Neural progenitor cell (in vitro differentiated cells): ENCODE measurements at regions not wholly inside any gene's neighbourhood (a gene's known extent, or its start where the extent isn't known, plus 50 kb on each side); places are given as distances from the start of the nearest gene placed in this dataset.
"Not testable (repeated sequence)": the region's sequence is repeated elsewhere in the genome, so short reads cannot be mapped to it uniquely, and the experiment has no call there.

Experiments
- DNase-seq: peaks from one replicate; pipeline ENCODE4 v3.0.0-alpha.2; 2016; ENCODE audit warnings: low spot score
- H2AFZ ChIP-seq: fragments of 200-600 bp; sonication (generic); replicated peaks from 2 replicates; pipeline ENCODE4 v1.6.1; 2016; ENCODE audit warnings: antibody characterized with exemption
- H3F3A ChIP-seq: fragments of 200-600 bp; sonication (generic); 2 replicates; pipeline ENCODE4 v1.6.1; 2016; ENCODE audit warnings: antibody characterized with exemption, low read depth
- H3K27ac ChIP-seq: fragments of 200-600 bp; sonication (generic); 2 replicates; pipeline ENCODE4 v1.5.1; 2016; ENCODE audit warnings: mild to moderate bottlenecking
- H3K27me3 ChIP-seq: fragments of 200-600 bp; sonication (generic); 2 replicates; pipeline ENCODE4 v1.6.1; 2016; ENCODE audit warnings: mild to moderate bottlenecking, moderate library complexity
- H3K36me3 ChIP-seq: fragments of 200-600 bp; sonication (generic); 2 replicates; pipeline ENCODE4 v1.5.1; 2016
- H3K4me1 ChIP-seq: fragments of 200-600 bp; sonication (generic); 2 replicates; pipeline ENCODE4 v1.6.1; 2016; ENCODE audit warnings: mixed run types
- H3K4me2 ChIP-seq: fragments of 200-600 bp; sonication (generic); 2 replicates; pipeline ENCODE4 v1.6.1; 2016
- H3K4me3 ChIP-seq: fragments of 200-600 bp; sonication (generic); 2 replicates; pipeline ENCODE4 v1.5.1; 2016
- H3K79me2 ChIP-seq: fragments of 200-600 bp; sonication (generic); 2 replicates; pipeline ENCODE4 v1.6.1; 2016; ENCODE audit warnings: low read depth
- H3K9ac ChIP-seq: fragments of 200-600 bp; sonication (generic); 2 replicates; pipeline ENCODE4 v1.6.1; 2016
- H3K9me3 ChIP-seq: fragments of 200-600 bp; sonication (generic); 2 replicates; pipeline ENCODE4 v1.5.1; 2016; ENCODE audit warnings: low read depth
- H4K20me1 ChIP-seq: fragments of 200-600 bp; sonication (generic); 2 replicates; pipeline ENCODE4 v1.6.1; 2016; ENCODE audit warnings: low read depth
- H3K27ac Mint-ChIP-seq: 3 replicates; pipeline ENCODE4 v1.8.0; 2021; ENCODE audit warnings: mixed read lengths
- H3K27me3 Mint-ChIP-seq: 2 replicates; pipeline ENCODE4 v1.8.0; 2022; ENCODE audit warnings: low read depth, mild to moderate bottlenecking, inconsistent platforms, moderate library complexity, mixed read lengths; ENCODE audit not compliant: insufficient read depth
- H3K36me3 Mint-ChIP-seq: 3 replicates; pipeline ENCODE4 v1.8.0; 2021; ENCODE audit warnings: mixed read lengths
- H3K4me1 Mint-ChIP-seq: 3 replicates; pipeline ENCODE4 v1.8.0; 2021; ENCODE audit warnings: mixed read lengths
- H3K4me3 Mint-ChIP-seq: 3 replicates; pipeline ENCODE4 v1.8.0; 2021; ENCODE audit warnings: mild to moderate bottlenecking, moderate library complexity, mixed read lengths
- H3K9me3 Mint-ChIP-seq: 3 replicates; pipeline ENCODE4 v1.8.0; 2020; ENCODE audit warnings: mixed read lengths
- CTCF ChIP-seq: fragments of 200-600 bp; sonication (generic); IDR thresholded peaks from 2 replicates; pipeline ENCODE4 v1.5.1; 2017; ENCODE audit warnings: antibody characterized with exemption, mild to moderate bottlenecking
- EZH2 ChIP-seq: fragments of 200-600 bp; sonication (generic); IDR thresholded peaks from 2 replicates; pipeline ENCODE4 v1.6.1; 2017; ENCODE audit warnings: antibody characterized with exemption, mild to moderate bottlenecking, moderate library complexity
- EZH2phosphoT487 ChIP-seq: fragments of 200-600 bp; sonication (generic); IDR thresholded peaks from 2 replicates; pipeline ENCODE4 v1.6.1; 2017; ENCODE audit warnings: antibody characterized with exemption

GRCh38 chr14:105629886-105630215 is 103.5 kb downstream of the TMEM121 start:
- H3K4me3 ChIP-seq: no peak overlapping the region
- peaks cover 2% of the 10 kb centered on the region for H3K36me3 Mint-ChIP-seq
- no peak overlapping the region for H3K4me3 Mint-ChIP-seq
- H4K20me1 ChIP-seq: no peaks in the 10 kb centered on the region
- no peaks in the 10 kb centered on the region for H3F3A ChIP-seq
- no peak for DNase-seq
- no peaks in the 10 kb centered on the region for H3K4me1 Mint-ChIP-seq
- H3K79me2 ChIP-seq: no peaks in the 10 kb centered on the region
- H3K27ac Mint-ChIP-seq: no peak overlapping the region
- no peak overlapping the region for H3K4me2 ChIP-seq
- no peak overlapping the region for H3K27ac ChIP-seq
- H3K9ac ChIP-seq: no peak overlapping the region
- no peaks in the 10 kb centered on the region for H3K4me1 ChIP-seq
- no peak overlapping the region for H2AFZ ChIP-seq
- H3K27me3 ChIP-seq: no peaks in the 10 kb centered on the region
- H3K9me3 Mint-ChIP-seq: peaks cover 48% of the 10 kb centered on the region
- no peak for TF ChIP-seq CTCF
- no peak for TF ChIP-seq EZH2
- TF ChIP-seq EZH2phosphoT487: no peak
- no peaks in the 10 kb centered on the region for H3K9me3 ChIP-seq
- H3K36me3 ChIP-seq: no peaks in the 10 kb centered on the region
- H3K27me3 Mint-ChIP-seq: peaks cover 12% of the 10 kb centered on the region

DNA sequence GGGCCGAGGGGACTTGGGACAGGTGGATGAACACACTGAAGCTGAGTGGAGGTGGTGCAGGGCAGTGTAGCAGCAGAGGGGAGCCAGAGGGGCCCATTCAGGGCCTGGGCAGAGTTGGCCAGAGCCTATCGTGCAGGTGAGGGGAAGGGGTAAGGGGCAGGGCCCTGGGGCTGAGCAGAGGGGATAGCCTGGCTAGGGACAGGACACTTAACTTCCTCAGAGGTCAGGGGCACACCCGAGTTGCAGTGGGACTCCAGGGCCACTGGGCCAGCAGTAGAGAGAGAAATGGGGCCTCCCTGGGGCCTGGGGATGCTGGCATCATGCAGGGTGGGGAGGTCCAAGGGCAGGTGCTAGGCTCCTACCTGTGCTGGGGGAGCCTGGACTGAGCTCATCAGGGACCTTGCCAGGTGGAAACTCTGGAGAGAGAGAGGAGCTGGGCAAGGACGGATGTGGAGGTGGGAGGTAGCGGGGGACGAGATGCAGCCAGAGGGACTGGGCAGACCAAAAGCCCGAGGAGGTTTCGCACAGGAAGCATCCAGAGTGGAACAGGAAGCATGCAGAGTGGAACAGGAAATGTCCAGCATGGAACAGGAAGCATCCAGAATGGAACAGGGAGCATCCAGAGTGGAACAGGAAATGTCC is 104.0 kb downstream of the TMEM121 start:
- peaks cover 46% of the 10 kb centered on the region for H3K9me3 Mint-ChIP-seq
- H3K4me1 Mint-ChIP-seq, H3K27ac ChIP-seq, H3F3A ChIP-seq, H3K4me1 ChIP-seq, H3K9ac ChIP-seq, H3K79me2 ChIP-seq, H3K4me2 ChIP-seq, H3K36me3 Mint-ChIP-seq, H3K9me3 ChIP-seq, H3K36me3 ChIP-seq, H3K27ac Mint-ChIP-seq, H3K27me3 Mint-ChIP-seq, H3K27me3 ChIP-seq, H4K20me1 ChIP-seq, DNase-seq, H2AFZ ChIP-seq, H3K4me3 Mint-ChIP-seq, H3K4me3 ChIP-seq: not testable (repeated sequence)

DNA sequence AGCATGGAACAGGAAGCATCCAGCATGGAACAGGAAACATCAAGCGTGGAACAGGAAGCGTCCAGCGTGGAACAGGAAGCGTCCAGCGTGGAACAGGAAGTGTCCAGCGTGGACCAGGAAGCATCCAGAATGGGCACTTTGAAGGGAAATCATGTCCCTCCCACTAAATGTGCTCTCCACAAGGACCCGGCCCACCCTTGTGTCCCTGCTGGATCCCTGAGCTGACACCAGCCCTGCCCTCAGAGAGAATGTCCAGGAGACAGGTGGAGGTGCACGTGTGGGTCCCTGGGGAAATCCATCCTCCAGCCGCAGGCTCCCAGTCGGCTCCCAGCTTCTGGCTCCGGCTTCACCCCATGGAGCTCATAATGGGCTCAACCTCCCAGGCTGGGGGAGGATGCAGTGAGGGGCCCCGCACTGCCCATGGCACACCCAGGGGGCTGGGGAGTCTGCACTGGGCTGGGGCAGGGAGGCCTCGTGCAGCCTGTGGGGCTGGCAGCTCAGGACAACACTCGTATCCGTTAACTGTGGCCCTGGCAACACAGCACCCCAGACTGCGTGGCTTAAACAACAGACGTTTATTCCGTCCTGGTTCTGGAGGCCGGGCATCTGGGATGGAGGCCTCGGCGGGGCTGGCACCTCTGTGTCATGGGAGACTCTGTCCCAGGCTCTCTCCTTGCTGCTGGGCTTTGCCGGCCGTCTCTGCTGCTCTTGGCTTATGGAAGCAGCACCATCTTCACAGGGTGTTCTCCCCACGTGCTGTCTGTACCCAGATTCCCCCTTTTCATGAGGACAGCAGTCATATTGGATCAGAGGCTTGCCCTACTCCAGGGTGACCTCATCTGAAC is 104.8 kb downstream of the TMEM121 start:
- H3F3A ChIP-seq, H3K4me2 ChIP-seq, H3K4me1 ChIP-seq, H3K9ac ChIP-seq, H3K79me2 ChIP-seq, H3K4me1 Mint-ChIP-seq, H3K27ac Mint-ChIP-seq, H3K27ac ChIP-seq, H3K9me3 ChIP-seq, H4K20me1 ChIP-seq, H3K4me3 Mint-ChIP-seq, H2AFZ ChIP-seq, DNase-seq, H3K36me3 ChIP-seq, H3K27me3 ChIP-seq, H3K4me3 ChIP-seq, H3K36me3 Mint-ChIP-seq: not testable (repeated sequence)
- H3K9me3 Mint-ChIP-seq: peaks cover 44% of the 10 kb centered on the region
- peaks cover 12% of the 10 kb centered on the region for H3K27me3 Mint-ChIP-seq

- Histone ChIP-seq H3K79me2 (no peaks in the 10 kb centered on the region), H3K27ac (no peak overlapping the region), H3K4me2 (no peak overlapping the region), H4K20me1 (no peaks in the 10 kb centered on the region), H3K9me3 (no peaks in the 10 kb centered on the region), H3K4me1 (no peaks in the 10 kb centered on the region), H2AFZ (no peak overlapping the region), H3K36me3 (no peaks in the 10 kb centered on the region), H3K9ac (no peak overlapping the region), H3K27me3 (no peaks in the 10 kb centered on the region), H3K4me3 (no peak overlapping the region), H3F3A (no peaks in the 10 kb centered on the region)
- Mint-ChIP-seq H3K9me3 (peaks cover 50% of the 10 kb centered on the region), H3K27ac (no peak overlapping the region), H3K4me3 (no peak overlapping the region), H3K36me3 (peaks cover 2% of the 10 kb centered on the region), H3K4me1 (no peaks in the 10 kb centered on the region), H3K27me3 (peaks cover 12% of the 10 kb centered on the region)
- TF ChIP-seq CTCF (no peak), EZH2 (no peak), EZH2phosphoT487 (no peak)
- no peak for DNase-seq
These were observed 105.6 kb downstream of the TMEM121 start for GRCh38 chr14:105632010-105632409.

DNA sequence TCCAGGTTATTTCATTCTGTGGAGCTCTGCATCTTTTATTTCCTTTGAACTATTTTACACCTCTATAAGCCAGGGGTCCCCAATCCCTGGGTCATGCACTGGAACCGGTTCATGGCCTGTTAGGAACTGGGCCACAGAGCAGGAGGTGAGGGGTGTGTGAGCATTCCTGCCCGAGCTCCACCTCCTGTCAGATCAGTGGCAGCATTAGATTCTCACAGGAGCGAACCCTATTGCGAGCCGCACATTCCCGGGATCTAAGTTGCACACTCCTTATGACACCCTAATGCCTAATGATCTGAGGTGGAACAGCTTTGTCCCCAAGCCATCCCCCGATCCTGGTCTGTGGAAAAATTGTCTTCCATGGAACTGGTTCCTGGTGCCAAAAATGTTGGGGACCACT is 107.2 kb downstream of the TMEM121 start:
- not testable (repeated sequence) for DNase-seq

More for the DNA sequence above, 107.2 kb downstream of the TMEM121 start:
- not testable (repeated sequence) for H3K27ac Mint-ChIP-seq, H3K4me1 Mint-ChIP-seq, H3K9me3 ChIP-seq, H3K4me1 ChIP-seq, H2AFZ ChIP-seq, H3K4me2 ChIP-seq, H3K4me3 ChIP-seq, H4K20me1 ChIP-seq, H3K36me3 ChIP-seq, H3F3A ChIP-seq, H3K36me3 Mint-ChIP-seq, H3K27me3 Mint-ChIP-seq, H3K27ac ChIP-seq, H3K79me2 ChIP-seq, H3K27me3 ChIP-seq, H3K9ac ChIP-seq, H3K4me3 Mint-ChIP-seq
- peaks cover 44% of the 10 kb centered on the region for H3K9me3 Mint-ChIP-seq
